Brain microvascular endothelial cell (primary cell): ENCODE measurements at regions not wholly inside any gene's neighbourhood (a gene's known extent, or its start where the extent isn't known, plus 50 kb on each side); places are given as distances from the start of the nearest gene placed in this dataset.

Experiments used
- DNase-seq: peaks from one replicate; pipeline ENCODE4 v3.0.0-alpha.2; 2020
- H3K27ac ChIP-seq: fragments of 250-450 bp; sonication (Bioruptor Pico); 2 replicates; pipeline ENCODE4 v1.5.1; 2020; ENCODE audit warnings: mild to moderate bottlenecking, moderate library complexity
- H3K27me3 ChIP-seq: fragments of 250-450 bp; sonication (Bioruptor Pico); replicated peaks from 2 replicates; pipeline ENCODE4 v1.5.1; 2020; ENCODE audit warnings: mild to moderate bottlenecking
- H3K36me3 ChIP-seq: fragments of 250-450 bp; sonication (Bioruptor Pico); replicated peaks from 2 replicates; pipeline ENCODE4 v1.5.1; 2020; ENCODE audit warnings: mild to moderate bottlenecking
- H3K4me3 ChIP-seq: 2 replicates; pipeline ENCODE4 v1.5.1; 2011; ENCODE audit warnings: low read depth, mild to moderate bottlenecking, control low read depth, low read length, moderate library complexity
- CTCF ChIP-seq: IDR thresholded peaks from 2 replicates; pipeline ENCODE4 v1.5.1; 2011; ENCODE audit warnings: low read depth, mild to moderate bottlenecking, moderate library complexity, low read length, control low read depth, inconsistent platforms; ENCODE audit errors: missing control alignments
- in situ Hi-C: cut with HindIII; loops from 2 replicates; pipeline ENCODE4 v1.10.0; 2017; ENCODE audit warnings: low sequenced_read_pairs, low pct_ligation_motif_present

GRCh38 chr12:87085286-87085685 is 829.1 kb upstream of the MGAT4C start:
- Histone ChIP-seq H3K27me3 (no peaks in the 10 kb centered on the region), H3K4me3 (no peak overlapping the region), H3K27ac (no peak overlapping the region), H3K36me3 (no peaks in the 10 kb centered on the region)
- no peak for TF ChIP-seq CTCF
- no peak for DNase-seq
- in situ Hi-C loops: no loop called here

GRCh38 chr12:87082756-87083155 is 826.6 kb upstream of the MGAT4C start:
- in situ Hi-C loops: no loop called here
- DNase-seq: no peak
- Histone ChIP-seq H3K36me3 (no peaks in the 10 kb centered on the region), H3K27ac (no peak overlapping the region), H3K4me3 (no peak overlapping the region), H3K27me3 (no peaks in the 10 kb centered on the region)
- TF ChIP-seq CTCF: no peak

- in situ Hi-C loops: no loop called here
- DNase-seq: no peak
- no peaks in the 10 kb centered on the region for H3K27me3 ChIP-seq
- no peak overlapping the region for H3K4me3 ChIP-seq
- H3K27ac ChIP-seq: no peak overlapping the region
- no peak for TF ChIP-seq CTCF
- no peaks in the 10 kb centered on the region for H3K36me3 ChIP-seq
These were observed 818.6 kb upstream of the MGAT4C start for GRCh38 chr12:87074781-87075180.

GRCh38 chr12:87066326-87066725 is 810.1 kb upstream of the MGAT4C start:
- TF ChIP-seq CTCF: no peak
- no peaks in the 10 kb centered on the region for H3K36me3 ChIP-seq
- no peaks in the 10 kb centered on the region for H3K27me3 ChIP-seq
- DNase-seq: no peak
- no peak overlapping the region for H3K27ac ChIP-seq
- in situ Hi-C loops: no loop called here
- H3K4me3 ChIP-seq: no peak overlapping the region

GRCh38 chr12:87059231-87059630 is 803.0 kb upstream of the MGAT4C start:
- H3K4me3 ChIP-seq: no peak overlapping the region
- in situ Hi-C loops: no loop called here
- no peak overlapping the region for H3K27ac ChIP-seq
- DNase-seq: no peak
- H3K27me3 ChIP-seq: no peaks in the 10 kb centered on the region
- H3K36me3 ChIP-seq: no peaks in the 10 kb centered on the region
- TF ChIP-seq CTCF: no peak

GRCh38 chr12:87054226-87054625 is 798.0 kb upstream of the MGAT4C start:
- no peak for DNase-seq
- in situ Hi-C loops: no loop called here
- Histone ChIP-seq H3K27me3 (no peaks in the 10 kb centered on the region), H3K36me3 (no peaks in the 10 kb centered on the region), H3K4me3 (no peak overlapping the region), H3K27ac (no peak overlapping the region)
- TF ChIP-seq CTCF: no peak
